ENCODE measurements at regions not wholly inside any gene's neighbourhood (a gene's known extent, or its start where the extent isn't known, plus 50 kb on each side); places are given as distances from the start of the nearest gene placed in this dataset.
"Not testable (repeated sequence)": the region's sequence is repeated elsewhere in the genome, so short reads cannot be mapped to it uniquely, and the experiment has no call there.

DNA sequence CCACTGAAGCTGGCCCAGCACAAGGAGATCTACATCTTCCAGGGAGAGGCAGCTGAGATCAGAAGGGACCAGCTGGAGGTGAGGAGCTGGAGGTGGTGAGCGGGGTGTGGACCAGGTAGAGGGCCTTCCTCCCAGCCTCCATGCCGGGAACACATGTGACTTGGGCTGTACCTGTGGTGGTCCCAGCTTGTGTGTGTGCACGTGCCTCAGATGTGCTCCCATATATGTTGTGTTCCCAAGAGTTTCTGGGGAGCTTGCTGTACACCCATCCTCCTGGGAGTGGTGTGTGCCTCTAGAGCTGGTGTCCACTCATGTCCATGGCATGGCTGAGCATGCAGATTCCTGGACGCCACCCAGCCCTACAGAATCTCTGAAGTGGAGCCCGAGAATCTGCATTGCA lies 183.7 kb upstream of the AKAP13 start:
- not testable (repeated sequence) for DNase-seq (ENCODE audit: low spot score)

DNA sequence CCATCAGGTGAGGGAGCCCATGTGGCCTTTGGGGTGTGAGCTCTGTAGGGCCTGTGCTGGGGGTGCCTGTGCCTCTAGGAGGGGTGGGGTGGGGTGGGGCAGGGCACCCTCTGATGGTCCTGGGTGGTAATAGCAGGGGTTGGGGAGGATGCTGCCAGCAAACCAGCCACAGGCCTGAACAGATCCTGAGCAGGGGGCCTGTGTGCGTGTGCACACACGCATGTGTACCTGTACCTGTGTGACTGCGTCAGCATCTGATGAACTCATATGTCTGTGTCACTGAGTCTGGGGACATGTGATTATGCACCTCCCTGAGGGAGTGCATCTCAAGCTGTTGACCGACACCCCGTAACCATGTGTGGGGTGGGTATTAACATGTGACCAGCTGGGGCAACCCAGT lies 182.8 kb upstream of the AKAP13 start:
- not testable (repeated sequence) for DNase-seq (ENCODE audit: low spot score)

- not testable (repeated sequence) for DNase-seq (ENCODE audit: low spot score)
Measured at GRCh38 chr15:85198432-85198831, 182.0 kb upstream of the AKAP13 start.

DNA sequence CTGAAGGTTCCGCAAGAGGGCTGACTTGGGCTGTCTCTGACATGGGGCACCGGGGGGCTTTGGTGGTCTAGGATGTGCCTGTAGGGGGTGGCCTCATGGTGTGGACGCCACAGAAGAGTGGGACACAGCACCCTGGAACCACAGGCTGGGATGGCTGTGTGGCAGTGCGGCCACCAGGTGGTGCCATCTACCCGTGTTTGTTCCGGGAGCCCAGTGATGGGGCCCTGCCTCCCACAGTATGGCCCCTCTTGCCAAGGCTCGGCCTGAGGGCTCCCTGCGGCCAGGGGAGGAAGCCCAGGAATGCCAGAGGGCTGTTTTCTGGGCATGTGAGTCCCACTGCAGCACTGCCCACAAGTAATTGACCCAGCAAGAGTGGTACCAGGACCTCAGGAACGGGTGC lies 180.2 kb upstream of the AKAP13 start:
- not testable (repeated sequence) for DNase-seq (ENCODE audit: low spot score)

DNA sequence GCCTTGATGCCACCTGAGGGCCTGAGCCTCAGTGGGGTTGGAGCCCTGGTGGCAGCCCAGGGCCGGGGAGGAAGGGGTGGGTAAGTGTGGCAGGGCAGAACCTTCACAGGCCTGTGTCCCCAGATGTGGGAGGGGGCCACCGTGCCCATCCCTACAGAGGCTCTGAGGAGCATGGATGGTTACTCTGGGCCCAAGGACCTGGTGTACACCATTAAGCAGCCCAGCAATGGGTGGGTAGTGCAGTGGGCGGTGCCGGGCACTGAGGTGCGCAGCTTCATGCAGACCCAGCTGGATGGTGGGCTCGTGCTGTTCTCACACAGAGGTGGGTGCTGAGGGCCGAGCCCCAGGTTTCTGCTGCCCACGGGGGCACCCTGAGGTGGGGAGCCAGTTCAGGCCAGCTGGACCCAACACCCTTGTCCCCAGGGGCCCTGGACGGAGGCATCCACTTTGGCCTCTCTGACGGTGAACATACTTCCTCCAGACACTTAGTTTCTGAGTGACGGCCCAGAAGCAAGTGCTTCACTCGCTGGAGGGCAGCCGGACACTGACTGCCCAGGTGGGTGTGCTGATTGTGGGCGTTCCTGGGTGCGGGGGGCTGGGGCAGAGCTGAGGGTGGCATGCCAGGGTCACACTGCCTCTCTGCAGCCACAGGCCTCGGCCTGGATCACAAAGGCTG lies 179.1 kb upstream of the AKAP13 start:
- not testable (repeated sequence) for DNase-seq (ENCODE audit: low spot score)

DNA sequence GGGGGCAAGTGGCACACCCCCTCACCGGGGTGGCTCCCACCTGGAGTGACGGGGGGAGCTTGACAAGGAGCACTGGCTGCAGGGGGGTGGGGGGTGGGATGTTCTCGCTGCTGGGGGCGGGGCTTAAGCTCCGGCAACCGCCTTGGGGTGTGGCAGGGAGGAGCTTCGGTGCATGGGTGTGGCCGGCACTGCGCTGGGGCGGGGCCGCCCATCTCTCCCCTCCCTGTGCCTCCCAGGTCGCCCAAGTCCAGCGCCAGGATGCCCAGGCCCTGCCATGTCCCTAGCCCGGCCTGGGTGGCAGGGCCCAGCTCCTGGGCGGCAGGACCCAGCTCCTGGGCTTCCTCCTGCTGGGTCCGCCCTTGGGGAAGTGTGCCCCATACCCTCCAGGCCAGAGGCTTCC lies 175.9 kb upstream of the AKAP13 start:
- not testable (repeated sequence) for DNase-seq (ENCODE audit: low spot score)

GRCh38 chr15:85233791-85234325 lies 146.5 kb upstream of the AKAP13 start:
- not testable (repeated sequence) for DNase-seq (ENCODE audit: low spot score)

DNA sequence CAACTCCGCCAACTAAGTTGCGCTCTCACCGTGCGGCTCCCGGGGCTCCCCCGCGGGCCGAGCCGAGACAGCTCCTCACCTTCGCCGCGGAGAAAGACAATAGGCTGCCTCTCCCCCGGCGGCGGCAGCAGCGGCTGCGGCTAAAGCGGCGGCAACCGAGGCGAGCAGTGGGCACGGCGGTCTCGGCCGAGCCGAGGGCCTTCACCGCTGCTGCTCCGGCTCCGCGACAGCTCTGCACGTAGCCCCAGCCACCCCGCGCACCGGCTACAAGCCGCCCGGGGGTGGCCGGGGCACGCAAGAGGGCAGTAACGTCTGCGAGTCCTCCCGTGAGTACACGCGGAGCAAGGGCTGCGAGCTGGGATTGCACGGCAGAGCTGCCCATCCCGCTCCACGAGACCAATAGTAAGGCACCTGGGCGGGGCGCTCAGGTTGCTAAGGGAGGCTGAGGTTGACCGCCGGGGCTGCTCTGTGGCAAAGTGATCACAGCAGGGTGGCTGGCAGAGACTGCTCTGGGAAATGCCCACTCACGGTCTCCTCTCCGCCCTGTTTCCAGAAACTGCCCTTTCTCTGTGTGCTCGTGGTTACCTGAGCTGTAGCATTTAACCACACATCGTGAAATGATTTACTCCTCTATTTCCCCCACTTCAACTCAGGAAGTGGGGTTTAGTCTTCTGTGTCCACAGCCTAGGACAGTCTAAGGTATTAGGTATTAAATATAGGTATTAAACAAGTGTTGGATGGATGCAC lies 145.8 kb upstream of the AKAP13 start:
- DNase-seq (ENCODE audit: low spot score) = not testable (repeated sequence)

DNA sequence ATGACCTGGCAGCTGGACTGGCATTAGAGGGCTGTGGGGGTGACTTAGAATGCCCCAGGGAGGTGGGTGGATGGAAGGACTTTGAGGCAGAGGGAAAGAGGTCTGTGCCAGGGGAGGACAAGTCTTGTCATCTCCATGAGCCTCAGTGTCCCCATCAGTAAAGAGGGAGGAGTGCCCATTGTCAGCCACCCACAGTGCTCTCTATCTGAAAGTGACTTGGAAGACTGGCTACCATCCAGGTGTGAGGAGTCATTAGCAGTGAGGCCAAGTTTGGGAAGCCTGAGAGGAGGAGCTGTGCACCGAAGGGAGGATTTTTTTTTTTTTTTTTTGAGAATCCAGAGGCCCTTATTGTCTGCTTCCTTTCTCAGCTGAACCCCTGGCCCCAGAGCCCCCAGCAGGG lies 136.3 kb upstream of the AKAP13 start:
- not testable (repeated sequence) for DNase-seq (ENCODE audit: low spot score)

GRCh38 chr15:85250938-85251542 lies 129.4 kb upstream of the AKAP13 start:
- not testable (repeated sequence) for DNase-seq (ENCODE audit: low spot score)

GRCh38 chr15:85253196-85253915 lies 127.0 kb upstream of the AKAP13 start:
- DNase-seq (ENCODE audit: low spot score) = not testable (repeated sequence)

GRCh38 chr15:85254961-85255360 lies 125.4 kb upstream of the AKAP13 start:
- DNase-seq (ENCODE audit: low spot score) = not testable (repeated sequence)

DNA sequence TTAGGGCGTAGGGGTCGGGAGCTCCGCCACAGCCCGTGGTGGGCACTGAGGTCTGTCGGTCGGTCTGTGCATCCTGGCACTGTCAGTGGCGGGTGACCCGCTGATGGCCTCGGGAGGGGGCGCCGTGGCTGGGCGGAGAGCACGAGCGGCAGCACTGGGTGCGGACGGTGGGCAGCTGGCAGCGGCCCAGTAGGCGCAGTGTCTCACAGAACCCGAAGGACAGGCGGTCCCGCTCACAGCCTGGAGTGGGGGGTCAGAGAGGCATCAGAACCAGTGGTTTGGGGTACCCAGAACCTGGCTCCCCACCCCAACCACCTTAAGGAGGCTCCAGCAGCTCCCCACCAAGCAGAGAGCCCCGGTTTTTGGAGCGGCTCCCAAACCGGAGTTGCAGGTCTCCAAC lies 124.9 kb upstream of the AKAP13 start:
- not testable (repeated sequence) for DNase-seq (ENCODE audit: low spot score)

- not testable (repeated sequence) for DNase-seq (ENCODE audit: low spot score)
Measured at GRCh38 chr15:85256009-85256997, 124.1 kb upstream of the AKAP13 start.

- DNase-seq (ENCODE audit: low spot score) = not testable (repeated sequence)
Measured at GRCh38 chr15:85258062-85258445, 122.3 kb upstream of the AKAP13 start.

DNA sequence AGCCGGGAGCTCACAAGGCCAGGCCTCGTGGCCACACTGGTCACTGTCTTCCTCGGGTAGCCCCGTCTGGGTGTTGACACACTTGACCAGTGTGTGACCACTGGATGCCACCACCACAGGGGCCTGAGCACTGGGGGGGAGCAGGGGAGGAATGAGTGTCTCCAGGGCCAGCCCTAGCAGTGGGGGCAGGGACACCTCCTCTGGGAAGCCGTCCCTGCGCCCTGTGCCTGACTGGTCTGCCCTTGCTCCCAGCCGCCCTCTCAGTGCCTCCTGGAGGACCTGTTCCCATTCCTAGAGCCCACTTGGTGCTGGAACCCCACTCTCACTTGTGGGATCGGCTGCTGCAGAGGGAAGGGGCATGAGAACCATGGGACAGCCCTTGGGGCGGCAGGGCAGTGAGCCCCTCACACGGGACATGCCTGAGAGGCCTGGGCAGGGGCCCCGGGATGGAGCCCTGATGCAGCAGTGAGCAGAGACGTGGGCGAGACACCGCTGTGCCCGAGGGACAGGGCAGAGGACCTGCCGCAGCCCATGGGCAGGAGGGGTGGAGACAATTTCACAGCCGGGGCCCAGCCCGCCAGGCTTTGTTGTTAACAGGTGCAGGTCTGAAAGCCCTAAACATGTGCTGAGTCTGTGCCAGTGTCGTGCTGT lies 121.7 kb upstream of the AKAP13 start:
- not testable (repeated sequence) for DNase-seq (ENCODE audit: low spot score)

GRCh38 chr15:85260526-85260925 lies 119.9 kb upstream of the AKAP13 start:
- DNase-seq (ENCODE audit: low spot score) = not testable (repeated sequence)

DNA sequence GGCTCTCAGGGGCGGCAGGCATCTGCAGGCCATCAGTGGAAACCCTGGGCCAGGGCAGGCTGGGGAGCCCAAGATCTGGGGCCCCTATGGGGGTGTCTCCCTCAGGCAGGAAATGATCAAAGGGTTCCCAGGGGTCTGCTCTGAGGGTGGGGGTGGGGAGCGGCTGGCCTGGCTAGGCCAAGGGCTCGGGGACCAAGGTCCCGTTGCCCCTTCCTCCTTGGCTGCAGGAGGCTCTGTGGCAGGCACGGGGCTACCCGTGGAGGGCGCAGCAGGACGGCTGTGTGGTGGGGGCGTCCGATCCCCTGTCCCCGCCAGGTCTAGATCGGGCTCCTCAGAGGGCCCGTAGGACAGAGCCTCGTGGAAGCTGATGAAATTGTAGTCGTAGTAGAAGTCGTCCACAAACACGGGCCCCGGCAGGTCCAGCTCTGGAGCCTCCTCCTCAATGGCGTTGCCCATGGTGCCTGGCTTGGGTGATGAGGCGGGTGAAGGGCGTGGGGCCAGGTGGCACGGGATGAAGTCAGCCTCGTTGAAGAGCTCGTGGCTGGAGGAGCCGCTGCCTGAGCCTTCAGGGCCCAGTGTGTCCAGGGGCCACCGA lies 117.8 kb upstream of the AKAP13 start:
- DNase-seq (ENCODE audit: low spot score) = not testable (repeated sequence)

DNA sequence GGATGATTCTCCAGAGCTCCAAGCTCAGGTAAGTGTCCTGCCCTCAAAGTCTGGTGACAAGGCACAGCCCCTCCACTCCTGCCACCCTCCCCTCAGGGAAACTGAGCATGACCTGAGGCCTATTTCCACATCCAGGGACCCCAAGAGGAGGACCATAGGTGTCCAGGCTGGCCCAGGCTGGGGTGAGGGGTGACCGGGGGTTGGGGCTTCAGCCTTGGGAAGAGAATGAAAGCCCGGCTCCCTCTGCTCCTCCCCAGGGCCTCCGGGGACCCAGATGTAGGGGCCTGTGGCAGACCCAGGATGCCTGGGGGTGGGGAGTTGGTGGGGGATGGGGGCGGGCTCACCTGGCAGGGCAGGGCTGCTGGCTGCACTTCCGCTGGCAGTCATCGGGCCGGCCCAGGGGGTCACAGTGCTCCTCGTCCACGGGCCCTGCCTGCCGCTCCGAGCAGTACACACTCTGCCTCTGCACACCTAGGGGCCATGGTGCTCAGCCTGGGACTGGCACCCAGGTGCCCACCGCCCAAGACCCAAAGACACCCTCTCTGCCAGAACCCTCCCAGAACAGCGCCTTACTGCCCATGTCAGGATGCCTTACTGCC lies 116.5 kb upstream of the AKAP13 start:
- not testable (repeated sequence) for DNase-seq (ENCODE audit: low spot score)
